HL-60/S4 treated with retinoic acid at 250 ng/mL for 4 days and 3 days (cell line): ENCODE measurements at regions not wholly inside any gene's neighbourhood (a gene's known extent, or its start where the extent isn't known, plus 50 kb on each side); places are given as distances from the start of the nearest gene placed in this dataset.

Experiments used
- in situ Hi-C: fragments of 300-500 bp; cut with MboI; formaldehyde crosslinking; loops from 2 replicates; pipeline ENCODE4 v1.7.0; 2022; ENCODE audit warnings: low sequenced_read_pairs

DNA sequence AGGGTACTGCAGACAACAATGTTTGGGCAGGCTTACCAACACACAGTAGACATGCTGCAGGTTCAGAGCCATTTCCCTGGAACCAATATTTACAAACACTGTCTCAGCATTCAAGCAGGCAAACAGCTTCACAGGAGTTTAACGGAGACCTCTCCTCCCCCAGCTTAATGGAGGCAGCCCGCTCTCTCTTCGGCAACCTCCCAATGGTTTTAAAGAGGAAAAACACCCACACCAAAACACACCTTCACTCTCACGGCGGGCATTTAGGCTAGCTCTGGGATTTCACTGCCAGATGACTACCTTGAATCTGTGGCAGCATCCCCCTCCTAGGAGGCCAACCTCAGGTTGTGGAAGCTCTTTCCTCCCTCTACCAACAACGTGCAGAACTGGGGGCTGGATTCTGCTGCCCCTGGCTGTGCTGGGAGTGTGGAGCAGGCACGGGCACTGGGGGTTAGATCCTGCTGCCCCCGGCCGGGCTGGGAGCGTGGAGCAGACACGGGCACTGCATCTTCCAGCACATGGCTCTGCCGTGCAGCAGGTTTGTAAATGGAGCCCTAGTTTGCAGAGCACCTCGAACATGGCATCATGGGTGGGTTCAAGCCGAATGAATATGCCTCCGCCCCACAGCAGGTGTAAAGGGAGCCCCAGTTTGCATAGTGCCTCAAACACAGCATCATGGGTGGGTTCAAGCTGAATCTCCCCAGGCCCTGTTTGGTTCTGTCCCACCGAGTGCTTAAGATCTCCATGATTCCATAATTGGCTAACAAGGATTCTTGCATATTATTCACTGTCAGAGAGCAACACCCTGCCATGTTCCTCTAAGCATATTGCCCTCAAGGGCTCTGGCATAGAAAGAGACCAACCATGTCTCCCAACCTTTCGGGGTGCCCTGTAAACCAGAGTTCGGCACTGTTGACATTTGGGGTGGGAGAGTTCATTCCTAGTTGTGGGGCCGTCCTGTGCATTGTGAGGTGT lies 86.4 kb downstream of the RBFOX3 start:
- in situ Hi-C loops, result no loop called here

DNA sequence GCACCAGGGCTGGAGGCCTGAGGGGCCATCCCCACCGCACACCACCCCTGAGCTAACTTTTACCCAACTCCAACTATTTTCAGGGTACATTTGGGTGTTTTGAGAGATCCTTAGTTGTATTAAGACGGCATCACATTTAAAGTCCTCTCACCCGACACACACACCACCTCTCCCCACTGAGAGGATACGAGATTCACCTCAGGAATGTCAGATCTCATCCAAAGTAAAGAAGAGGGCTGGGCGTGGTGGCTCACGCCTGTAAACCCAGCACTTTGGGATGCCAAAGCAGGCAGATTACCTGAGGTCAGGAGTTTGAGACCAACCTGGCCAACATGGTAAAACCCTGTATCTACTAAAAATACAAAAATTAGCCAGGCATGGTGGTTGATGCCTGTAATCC lies 88.4 kb downstream of the RBFOX3 start:
- in situ Hi-C loops, result no loop called here

DNA sequence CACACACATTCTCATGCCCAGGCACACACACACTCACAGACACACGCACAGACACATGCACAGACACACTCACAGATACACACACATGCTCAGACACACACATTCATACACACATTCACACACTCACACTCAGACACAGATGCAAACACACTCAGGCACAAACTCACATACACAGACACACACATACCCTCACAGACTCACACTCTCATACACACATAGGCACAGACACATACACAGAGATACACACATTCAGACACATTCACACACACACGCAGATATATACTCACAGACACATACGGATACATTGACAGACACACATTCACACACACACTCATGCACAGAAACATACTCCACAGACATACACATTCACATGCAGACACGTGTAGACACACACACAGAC lies 89.6 kb downstream of the RBFOX3 start:
- in situ Hi-C loops, result no loop called here

DNA sequence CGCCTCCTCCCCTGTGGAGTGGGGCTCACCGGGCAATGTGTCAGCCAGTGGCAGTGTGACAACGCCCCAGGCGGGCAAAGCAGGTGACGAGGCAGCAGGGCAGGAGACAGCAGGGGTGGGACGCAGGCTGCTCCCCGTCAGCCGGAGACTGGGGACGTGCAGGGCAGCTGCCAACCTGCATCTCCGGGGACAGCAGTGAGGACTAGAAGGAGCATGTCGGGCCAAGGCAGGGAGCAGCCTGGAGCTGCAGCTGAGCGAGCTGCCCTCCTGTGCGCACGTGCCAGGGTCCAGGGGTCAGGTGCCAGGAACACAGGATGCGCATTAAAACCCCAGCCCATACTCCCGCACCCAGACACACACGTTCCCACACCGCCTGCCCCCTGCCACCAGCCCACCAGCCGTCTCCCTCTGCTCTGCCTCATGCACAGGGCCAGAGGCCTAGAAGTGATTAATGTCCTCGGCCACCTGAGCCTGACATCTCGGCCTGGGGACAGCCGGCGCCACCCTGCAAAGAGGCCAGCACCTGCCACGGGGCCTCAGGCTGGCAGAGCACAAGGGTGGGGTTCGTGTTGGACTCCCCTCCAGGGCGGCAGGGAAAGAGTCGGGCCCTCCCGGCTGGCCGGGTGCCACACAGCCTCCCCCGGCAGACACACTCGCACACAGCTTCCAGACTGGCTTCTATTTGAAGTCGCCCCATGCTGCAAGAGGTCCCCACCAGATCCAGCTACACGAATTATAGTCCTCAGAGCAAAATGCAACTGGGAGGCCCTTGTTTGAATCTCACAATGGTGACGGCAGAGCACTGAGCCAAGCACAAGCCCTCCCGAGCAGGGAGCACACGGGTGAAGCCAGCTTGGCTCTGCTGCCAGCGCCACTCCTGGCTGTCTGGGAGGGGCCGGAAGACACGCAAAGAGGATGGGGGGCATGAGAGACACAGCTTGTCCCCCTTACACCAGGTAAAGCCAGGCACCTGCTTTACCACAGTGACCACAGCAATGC lies 90.4 kb downstream of the RBFOX3 start:
- in situ Hi-C loops, result no loop called here

DNA sequence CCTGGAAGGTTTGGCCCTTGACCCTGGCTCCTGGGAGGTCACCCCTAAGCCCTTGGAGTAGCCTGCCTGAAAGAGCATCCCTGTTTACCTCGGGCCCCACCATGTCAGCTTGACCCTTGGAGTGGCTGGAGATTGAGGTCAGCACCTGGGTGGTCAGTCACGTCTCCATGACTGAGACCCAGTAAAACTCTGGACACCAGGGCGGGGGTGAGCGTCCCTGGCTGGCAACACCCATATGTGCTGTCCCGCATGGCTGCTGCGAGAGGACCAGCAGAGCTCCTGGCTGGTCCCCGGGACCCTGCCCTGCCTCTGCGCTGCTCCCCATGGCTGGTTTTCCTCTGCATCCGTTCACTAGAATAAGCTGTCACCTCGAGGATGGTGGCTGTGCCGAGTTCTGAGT lies 91.2 kb downstream of the RBFOX3 start:
- in situ Hi-C loops, result no loop called here

DNA sequence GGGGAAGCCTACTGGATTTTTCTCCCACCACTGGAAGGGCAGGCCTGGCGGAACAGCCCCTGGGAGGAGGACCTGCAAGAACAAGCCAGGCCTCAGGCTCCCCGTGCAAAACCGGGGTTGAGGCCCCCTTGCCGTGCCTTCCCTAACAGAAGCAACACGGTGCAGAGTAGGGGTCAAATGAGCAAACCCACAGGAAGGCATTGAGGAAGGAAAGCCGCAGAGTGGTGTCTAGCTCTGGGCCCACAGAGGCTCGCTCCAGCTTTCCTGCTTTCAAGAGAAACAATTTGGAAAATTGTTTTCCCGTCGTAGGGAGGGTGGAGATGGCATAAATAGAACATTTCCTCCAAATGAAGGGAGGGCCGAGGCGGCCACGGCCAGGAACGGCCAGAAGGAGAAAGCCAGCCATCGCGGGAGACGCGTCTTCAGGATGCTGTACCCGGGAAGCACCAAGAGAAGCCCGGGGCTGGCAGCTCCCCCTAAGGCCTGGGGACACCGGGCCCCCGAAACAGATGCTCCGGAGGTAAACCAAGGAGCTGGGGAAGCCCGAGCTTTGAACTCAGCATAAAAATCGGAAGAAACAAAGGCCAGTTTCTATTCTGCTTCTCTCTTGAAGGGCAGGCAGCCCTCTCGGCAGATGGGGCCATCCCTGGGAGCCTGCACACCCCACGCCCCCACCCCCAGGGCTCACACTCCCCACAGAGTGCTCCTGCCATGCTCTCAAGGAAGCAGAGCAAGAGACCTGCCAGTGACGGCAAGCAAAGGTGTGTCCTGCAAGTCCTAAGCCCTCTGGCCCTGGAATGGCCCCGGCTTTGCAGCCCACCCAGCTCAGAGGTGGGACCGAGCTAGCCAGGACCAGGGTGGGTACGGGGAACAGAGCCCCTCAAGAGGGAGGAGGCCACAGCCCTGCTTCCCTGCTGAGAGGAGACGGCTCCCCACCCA lies 92.0 kb downstream of the RBFOX3 start:
- in situ Hi-C loops, result no loop called here

DNA sequence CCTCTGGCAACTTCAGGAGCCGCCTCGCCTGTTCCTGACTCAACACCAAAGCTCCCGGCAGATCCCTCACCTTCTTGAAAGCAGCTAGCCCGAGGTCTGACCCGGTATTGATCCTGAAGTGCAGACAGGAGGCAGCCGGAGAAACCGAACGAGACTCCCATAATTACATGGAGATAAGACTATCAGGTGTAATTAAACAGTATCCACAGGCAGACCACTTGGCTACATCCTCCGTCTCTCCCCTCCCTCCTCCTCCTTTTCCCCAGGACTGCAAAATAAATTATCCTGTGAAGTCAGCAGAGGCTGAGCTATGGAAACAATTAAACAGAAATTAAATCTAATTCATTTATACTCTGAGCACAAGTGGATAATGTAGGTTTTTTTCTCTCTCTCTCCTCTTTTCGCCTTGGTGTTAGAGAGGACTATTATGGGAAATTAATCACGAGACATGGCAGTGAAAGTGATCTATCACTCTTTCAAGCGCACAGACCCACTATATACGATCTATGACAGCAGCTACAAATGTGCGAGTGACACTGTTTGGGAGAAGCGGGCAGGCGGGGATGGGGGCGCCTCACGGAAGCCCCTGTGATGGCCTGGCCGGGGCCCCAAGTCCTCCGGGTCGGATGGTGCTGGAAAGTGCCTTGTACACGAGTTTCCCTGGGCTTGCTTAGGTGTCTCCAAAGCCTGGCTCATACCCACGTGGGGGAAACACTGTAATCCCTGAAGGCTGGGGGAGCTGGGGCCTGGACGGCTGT lies 92.8 kb downstream of the RBFOX3 start:
- in situ Hi-C loops, result no loop called here

DNA sequence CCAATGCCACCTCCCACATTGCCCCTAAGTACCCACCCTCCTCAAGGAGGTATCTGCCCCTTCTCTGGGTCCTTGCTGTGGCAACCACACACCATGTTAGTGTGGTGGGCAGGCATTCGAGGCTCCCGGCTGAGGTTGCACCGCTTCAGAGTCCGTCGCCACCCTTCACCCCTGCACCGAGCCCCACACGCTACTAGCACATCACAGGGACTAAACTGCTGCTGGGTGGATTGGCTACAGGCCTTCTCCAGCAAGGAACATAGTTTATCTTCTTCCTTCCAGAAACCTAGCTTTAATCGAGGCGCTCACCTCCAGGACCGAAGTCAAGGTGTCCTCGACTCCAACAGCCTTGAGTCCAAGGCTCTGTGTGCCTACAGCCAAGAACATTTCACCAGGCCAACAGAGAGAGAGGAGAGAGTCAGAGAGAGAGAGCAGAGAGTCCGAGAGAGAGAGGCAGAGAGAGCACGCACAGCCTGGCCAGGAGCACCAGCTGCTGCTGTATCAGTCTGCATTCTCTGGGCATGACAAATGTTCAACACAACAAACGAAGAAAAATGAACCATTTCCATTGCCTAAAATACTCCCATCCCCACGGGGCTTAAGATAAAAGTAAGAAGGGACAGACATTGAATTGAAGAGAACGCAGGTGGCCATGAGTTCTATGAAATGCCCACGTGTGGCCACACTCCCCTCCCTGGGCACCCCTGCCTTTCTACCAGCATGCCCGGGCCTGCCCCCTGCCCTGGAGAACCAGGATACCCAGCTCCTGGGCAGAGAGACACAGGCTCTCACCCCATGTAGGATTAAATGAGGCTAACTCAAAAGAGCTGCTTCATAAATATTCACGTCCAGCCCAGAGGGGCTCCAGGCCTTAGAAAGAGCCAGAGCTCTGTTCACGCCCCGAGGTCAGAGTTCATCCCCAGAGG lies 94.9 kb downstream of the RBFOX3 start:
- in situ Hi-C loops, result no loop called here

DNA sequence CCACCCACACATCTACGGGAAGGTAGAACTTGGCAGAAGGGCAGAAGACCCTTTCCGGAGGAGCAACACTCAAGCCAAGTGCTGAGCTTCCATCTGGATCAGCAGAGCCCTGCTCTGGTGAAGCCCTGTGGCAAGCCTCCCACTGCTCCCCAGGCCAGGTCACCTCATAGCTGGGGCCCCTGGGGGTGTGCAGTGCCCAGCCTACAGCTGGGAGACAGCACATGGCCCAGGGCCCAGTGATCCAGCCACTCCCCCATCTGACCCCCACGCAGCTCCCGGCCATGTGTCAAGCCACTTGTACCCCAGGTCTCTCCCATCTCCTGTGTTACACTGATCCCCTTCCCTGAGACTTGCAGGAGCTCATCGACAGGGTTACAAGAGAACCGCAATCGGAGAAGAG lies 95.7 kb downstream of the RBFOX3 start:
- in situ Hi-C loops, result no loop called here

DNA sequence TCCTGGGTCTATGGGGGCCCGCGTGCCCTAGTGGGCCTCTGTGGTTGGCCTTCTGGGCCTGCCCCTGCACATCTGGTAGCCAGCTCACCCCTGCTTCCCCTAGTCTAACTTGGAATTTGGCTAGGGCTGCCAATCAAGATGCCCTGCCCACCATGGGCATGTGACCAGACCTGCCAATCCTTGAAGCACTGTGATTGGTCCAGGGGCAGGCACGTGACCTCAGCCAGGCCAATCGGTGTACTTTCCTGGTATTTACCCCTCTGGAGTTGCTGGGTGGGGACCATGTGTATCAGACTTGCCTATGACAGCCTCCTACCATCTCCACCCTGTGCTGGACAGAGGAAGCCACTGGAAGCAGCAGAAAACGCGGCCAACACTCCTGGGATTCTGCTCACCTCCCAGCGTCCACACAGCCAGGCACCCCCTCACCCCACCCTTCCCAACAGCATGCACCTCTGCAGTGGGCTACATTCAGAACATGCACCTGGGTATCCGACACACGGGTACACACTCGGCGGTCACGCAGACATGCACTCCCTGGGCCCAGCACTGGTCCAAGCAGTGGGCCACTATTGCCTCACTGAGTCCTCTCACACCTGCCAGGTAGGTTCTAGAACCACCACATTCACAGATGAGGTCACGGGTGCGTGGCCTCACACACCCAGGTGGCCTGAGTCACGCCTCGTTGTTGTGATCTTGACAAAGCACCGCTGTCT lies 96.9 kb downstream of the RBFOX3 start:
- in situ Hi-C loops, result no loop called here

DNA sequence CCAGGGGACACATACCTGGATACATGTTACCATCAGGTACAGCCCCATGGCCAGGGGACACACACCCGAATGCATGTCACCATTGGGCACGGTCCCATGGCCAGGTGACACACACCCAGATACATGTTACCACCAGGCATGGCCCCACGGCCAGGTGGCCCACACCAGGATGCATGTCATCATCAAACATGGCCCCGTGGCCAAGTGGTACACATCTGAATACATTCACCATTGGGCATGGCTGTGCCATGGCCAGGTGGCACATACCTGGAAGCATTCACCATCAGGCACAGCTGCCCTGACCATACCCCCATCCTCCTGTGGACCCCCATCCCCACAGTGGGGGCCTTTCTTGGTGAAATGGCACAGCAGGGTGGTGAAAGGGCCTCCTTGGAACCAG lies 97.6 kb downstream of the RBFOX3 start:
- in situ Hi-C loops, result no loop called here

DNA sequence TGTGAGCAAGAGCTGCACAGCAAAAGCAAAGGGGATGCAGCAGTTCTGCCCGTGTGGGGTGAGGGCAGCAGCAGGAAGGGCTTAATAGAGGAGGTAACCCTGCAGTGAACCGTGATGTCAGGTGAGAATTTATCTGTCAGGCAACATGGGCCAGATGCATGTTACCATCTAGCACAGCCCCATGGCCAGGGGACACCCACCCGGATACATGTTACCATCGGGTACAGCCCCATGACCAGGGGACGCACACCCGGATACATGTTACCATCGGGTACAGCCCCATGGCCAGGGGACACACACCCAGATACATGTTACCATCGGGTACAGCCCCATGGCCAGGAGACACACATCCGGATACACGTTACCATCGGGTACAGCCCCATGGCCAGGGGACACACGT lies 99.4 kb downstream of the RBFOX3 start:
- in situ Hi-C loops, result no loop called here

DNA sequence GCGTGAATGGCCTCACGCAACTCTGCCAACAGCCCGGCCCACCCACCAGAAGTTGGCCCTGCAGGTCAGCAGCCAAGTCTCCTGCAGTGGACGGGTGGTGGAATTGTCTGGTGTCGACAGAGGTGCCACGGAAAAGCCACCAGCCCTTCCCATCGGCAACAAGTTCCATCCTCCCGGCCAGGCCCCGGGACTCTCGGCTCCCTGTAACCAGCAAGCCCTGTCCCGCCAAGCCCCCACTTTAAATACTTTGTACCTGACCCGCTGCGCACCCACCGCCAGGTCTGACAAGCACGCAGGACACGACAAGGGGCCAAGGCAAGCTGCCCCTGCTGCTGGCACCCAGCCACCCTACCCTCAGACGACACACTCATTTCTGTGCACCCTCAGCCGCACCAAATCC lies 100.8 kb downstream of the RBFOX3 start:
- in situ Hi-C loops, result no loop called here

DNA sequence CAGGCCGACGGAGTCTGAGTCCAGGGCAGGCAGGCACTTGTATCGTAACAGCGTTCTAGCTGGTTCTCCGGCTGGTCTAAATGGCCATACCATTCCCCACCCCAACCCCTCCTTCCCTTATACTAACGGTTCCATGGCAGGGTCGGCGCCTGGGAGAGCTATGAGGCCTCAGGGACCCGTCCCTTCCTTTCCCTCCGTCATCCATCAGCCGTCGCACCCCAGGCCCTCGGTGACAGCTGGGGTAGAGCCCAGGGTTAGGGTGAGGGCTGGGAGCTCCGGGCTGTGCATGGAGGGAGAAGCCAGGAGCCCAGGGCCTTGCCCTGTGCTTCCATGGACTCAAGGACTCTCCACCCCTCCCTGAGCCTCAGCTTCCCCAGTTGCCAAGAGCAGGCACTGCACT lies 101.4 kb downstream of the RBFOX3 start:
- in situ Hi-C loops, result no loop called here

DNA sequence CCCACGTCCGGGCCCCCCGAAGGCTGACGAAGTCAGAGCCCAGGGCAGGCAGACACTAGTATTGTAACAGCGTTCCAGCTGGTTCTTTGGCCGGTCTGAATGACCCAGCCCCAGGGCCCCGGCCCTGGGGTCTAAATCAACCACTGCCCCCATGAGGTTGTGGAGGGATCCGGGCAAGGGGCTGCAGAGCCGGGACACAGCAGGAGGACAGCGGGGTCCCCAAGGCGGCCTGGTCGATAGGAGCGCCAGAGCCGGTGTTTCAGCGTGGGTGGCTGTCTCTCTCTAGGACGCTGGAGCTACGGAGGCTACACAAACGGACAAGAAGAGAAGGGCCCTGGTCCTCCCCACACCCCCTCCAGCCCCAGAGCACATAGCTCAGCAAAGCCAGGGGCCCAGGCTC lies 101.8 kb downstream of the RBFOX3 start:
- in situ Hi-C loops, result no loop called here

DNA sequence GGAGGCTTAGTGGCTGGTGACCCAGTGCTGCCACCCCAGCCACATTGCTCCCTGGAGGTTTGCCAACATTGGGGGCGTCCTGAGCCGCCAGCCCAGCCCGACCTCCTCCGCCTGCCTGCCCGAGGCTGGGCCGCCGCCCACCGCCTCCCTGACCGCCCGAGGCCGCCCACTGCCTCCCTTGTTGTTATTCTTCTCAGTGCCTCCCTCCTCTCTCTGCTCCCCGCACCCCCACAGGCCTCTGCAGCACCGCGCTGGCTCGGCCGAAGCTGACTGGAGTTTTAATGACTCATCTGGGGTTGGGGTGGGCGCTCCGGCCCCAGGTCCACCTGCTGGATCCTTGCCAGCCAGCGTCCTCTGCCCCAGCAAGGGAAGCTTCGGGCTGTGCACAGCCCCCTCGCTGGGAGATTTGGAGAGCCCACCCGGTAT lies 102.5 kb downstream of the RBFOX3 start:
- in situ Hi-C loops, result no loop called here

DNA sequence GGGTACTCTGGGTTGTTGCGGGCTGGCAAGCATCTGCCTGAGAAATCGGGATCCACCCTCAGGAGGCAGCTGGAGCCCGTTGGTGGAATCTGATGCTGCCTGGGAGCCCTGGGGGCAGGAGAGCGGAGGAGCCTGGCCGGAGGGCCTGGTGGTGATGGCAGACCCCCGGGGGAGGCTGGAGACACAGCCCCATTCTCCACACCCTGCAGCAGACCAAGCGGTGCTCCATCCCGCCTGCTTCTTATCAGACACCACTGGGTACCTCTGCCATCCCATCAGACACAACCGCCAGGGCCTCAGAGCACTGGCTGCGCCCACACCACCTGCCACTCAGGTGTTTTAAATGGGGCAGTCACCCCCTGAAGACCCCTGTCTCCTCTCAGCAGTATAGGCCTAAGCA lies 103.9 kb downstream of the RBFOX3 start:
- in situ Hi-C loops, result no loop called here
